ENCODE measurements at regions not wholly inside any gene's neighbourhood (a gene's known extent, or its start where the extent isn't known, plus 50 kb on each side); places are given as distances from the start of the nearest gene placed in this dataset.

GRCh38 chr13:81409284-81409683, 1068.4 kb upstream of the SPRY2 start:
- Histone ChIP-seq H3K27ac (no peak overlapping the region), H3K36me3 (no peaks in the 10 kb centered on the region), H3K4me3 (no peak overlapping the region), H3K27me3 (no peaks in the 10 kb centered on the region), H3K4me1 (no peaks in the 10 kb centered on the region), H3K9me3 (no peaks in the 10 kb centered on the region)
- TF ChIP-seq CTCF (IDR thresholded peaks at IDR 0.05) (no peak), POLR2AphosphoS5 (IDR thresholded peaks at IDR 0.05) (no peak), EP300 (IDR thresholded peaks at IDR 0.05) (no peak), POLR2A (IDR thresholded peaks at IDR 0.05) (no peak)
- DNase-seq = no peak
- intact Hi-C loops (cut with DNase I) = no loop called here

- TF ChIP-seq CTCF (IDR thresholded peaks at IDR 0.05) (no peak), EP300 (IDR thresholded peaks at IDR 0.05) (no peak), POLR2A (IDR thresholded peaks at IDR 0.05) (no peak)
- no peaks in the 10 kb centered on the region for H3K27me3 ChIP-seq
- no peak overlapping the region for H3K27ac ChIP-seq
- no peaks in the 10 kb centered on the region for H3K9me3 ChIP-seq
- DNase-seq = no peak
- H3K36me3 ChIP-seq = no peaks in the 10 kb centered on the region
- intact Hi-C loops (cut with DNase I) = no loop called here
- H3K4me3 ChIP-seq = no peak overlapping the region
- no peaks in the 10 kb centered on the region for H3K4me1 ChIP-seq
- 20 to 67% methylated on average over 2 of the region's 2 CpGs for WGBS, 2 donors
These were observed 1067.7 kb upstream of the SPRY2 start for GRCh38 chr13:81408647-81409046.

- Histone ChIP-seq H3K27ac (no peak overlapping the region), H3K27me3 (no peaks in the 10 kb centered on the region), H3K9me3 (no peaks in the 10 kb centered on the region), H3K4me1 (no peaks in the 10 kb centered on the region), H3K36me3 (no peaks in the 10 kb centered on the region), H3K4me3 (no peak overlapping the region)
- intact Hi-C loops (cut with DNase I) = no loop called here
- no peak for DNase-seq
- WGBS, 2 donors = 86 to 90% methylated on average over 4 of the region's 4 CpGs
- TF ChIP-seq POLR2A (IDR thresholded peaks at IDR 0.05) = no peak
- TF ChIP-seq CTCF (IDR thresholded peaks at IDR 0.05) = no peak
- no peak for TF ChIP-seq EP300 (IDR thresholded peaks at IDR 0.05)
- no peak for TF ChIP-seq POLR2AphosphoS5 (IDR thresholded peaks at IDR 0.05)
These were observed 1065.8 kb upstream of the SPRY2 start for GRCh38 chr13:81406639-81407292.

GRCh38 chr13:81406022-81406421, 1065.1 kb upstream of the SPRY2 start:
- no peak overlapping the region for H3K27ac ChIP-seq
- intact Hi-C loops (cut with DNase I) = no loop called here
- H3K4me3 ChIP-seq = no peak overlapping the region
- H3K36me3 ChIP-seq = no peaks in the 10 kb centered on the region
- H3K9me3 ChIP-seq = no peaks in the 10 kb centered on the region
- 50 to 88% methylated on average over 3 of the region's 3 CpGs for WGBS, 2 donors
- no peaks in the 10 kb centered on the region for H3K27me3 ChIP-seq
- TF ChIP-seq CTCF (IDR thresholded peaks at IDR 0.05) = no peak
- TF ChIP-seq EP300 (IDR thresholded peaks at IDR 0.05) = no peak
- no peak for TF ChIP-seq POLR2A (IDR thresholded peaks at IDR 0.05)
- TF ChIP-seq POLR2AphosphoS5 (IDR thresholded peaks at IDR 0.05) = no peak
- H3K4me1 ChIP-seq = no peaks in the 10 kb centered on the region
- no peak for DNase-seq

- H3K36me3 ChIP-seq = no peaks in the 10 kb centered on the region
- WGBS, 2 donors = 80 to 87% methylated on average over 4 of the region's 4 CpGs
- intact Hi-C loops (cut with DNase I) = no loop called here
- no peaks in the 10 kb centered on the region for H3K9me3 ChIP-seq
- DNase-seq = no peak
- H3K27me3 ChIP-seq = no peaks in the 10 kb centered on the region
- TF ChIP-seq POLR2AphosphoS5 (IDR thresholded peaks at IDR 0.05) = no peak
- TF ChIP-seq CTCF (IDR thresholded peaks at IDR 0.05) = no peak
- TF ChIP-seq POLR2A (IDR thresholded peaks at IDR 0.05) = no peak
- TF ChIP-seq EP300 (IDR thresholded peaks at IDR 0.05) = no peak
- no peak overlapping the region for H3K4me3 ChIP-seq
- peaks cover 0 to 5% (median 0%) of the 10 kb centered on the region in 4 donors for H3K4me1 ChIP-seq
- H3K27ac ChIP-seq = no peak overlapping the region
These were observed 1055.3 kb upstream of the SPRY2 start for GRCh38 chr13:81396192-81396591.

All from sigmoid colon (tissue), 6 donors.